T-helper 2 cell treated with Interferon-gamma antibody and Interleukin-4, amounts not matched to agents 5 μg/mL and 100 μg/mL, for 36 hours (primary cell): ENCODE measurements at regions not wholly inside any gene's neighbourhood (a gene's known extent, or its start where the extent isn't known, plus 50 kb on each side); places are given as distances from the start of the nearest gene placed in this dataset.

Source experiments
- DNase-seq: peaks from one replicate; pipeline ENCODE4 v3.0.0; 2021; ENCODE audit warnings: low spot score
- H3K27ac Mint-ChIP-seq: one replicate; pipeline ENCODE4 v1.8.0; 2021; ENCODE audit warnings: mild to moderate bottlenecking, mixed read lengths
- H3K27me3 Mint-ChIP-seq: one replicate; pipeline ENCODE4 v1.8.0; 2021; ENCODE audit warnings: low read depth, mixed read lengths
- H3K36me3 Mint-ChIP-seq: one replicate; pipeline ENCODE4 v1.8.0; 2021; ENCODE audit warnings: low read depth, mixed read lengths
- H3K4me1 Mint-ChIP-seq: one replicate; pipeline ENCODE4 v1.8.0; 2021; ENCODE audit warnings: low read depth, mixed read lengths
- H3K4me3 Mint-ChIP-seq: one replicate; pipeline ENCODE4 v1.8.0; 2022; ENCODE audit warnings: mild to moderate bottlenecking, moderate library complexity, mixed read lengths
- H3K9me3 Mint-ChIP-seq: one replicate; pipeline ENCODE4 v1.8.0; 2021; ENCODE audit warnings: mixed read lengths

- no peak overlapping the region for H3K4me3 Mint-ChIP-seq
- no peaks in the 10 kb centered on the region for H3K4me1 Mint-ChIP-seq
- no peak overlapping the region for H3K27ac Mint-ChIP-seq
- DNase-seq: no peak
- peaks cover 2% of the 10 kb centered on the region for H3K27me3 Mint-ChIP-seq
- no peaks in the 10 kb centered on the region for H3K36me3 Mint-ChIP-seq
- H3K9me3 Mint-ChIP-seq: no peaks in the 10 kb centered on the region
These were observed 86.3 kb upstream of the PRPS1 start for GRCh38 chrX:107542040-107542439.

- no peaks in the 10 kb centered on the region for H3K36me3 Mint-ChIP-seq
- H3K4me3 Mint-ChIP-seq: no peak overlapping the region
- H3K27me3 Mint-ChIP-seq: peaks cover 3% of the 10 kb centered on the region
- H3K4me1 Mint-ChIP-seq: no peaks in the 10 kb centered on the region
- no peak overlapping the region for H3K27ac Mint-ChIP-seq
- DNase-seq: no peak
- H3K9me3 Mint-ChIP-seq: no peaks in the 10 kb centered on the region
These were observed 85.8 kb upstream of the PRPS1 start for GRCh38 chrX:107542500-107542899.

- Mint-ChIP-seq H3K27me3 (peaks cover 3% of the 10 kb centered on the region), H3K27ac (no peak overlapping the region), H3K9me3 (no peaks in the 10 kb centered on the region), H3K4me3 (no peak overlapping the region), H3K36me3 (no peaks in the 10 kb centered on the region), H3K4me1 (peaks cover 11% of the 10 kb centered on the region)
- no peak for DNase-seq
These were observed 80.7 kb upstream of the PRPS1 start for GRCh38 chrX:107547621-107548020.

- H3K4me3 Mint-ChIP-seq: no peak overlapping the region
These were observed 79.5 kb upstream of the PRPS1 start for GRCh38 chrX:107548775-107549174.

GRCh38 chrX:107549504-107549903 is 78.8 kb upstream of the PRPS1 start:
- Mint-ChIP-seq H3K4me3 (peak overlapping the region; percentile 13), H3K27ac (peak overlapping the region; percentile 28)
- DNase-seq: peak; percentile 20

More at GRCh38 chrX:107548775-107549174, 79.5 kb upstream of the PRPS1 start:
- Mint-ChIP-seq H3K4me1 (peaks cover 11% of the 10 kb centered on the region), H3K27ac (no peak overlapping the region), H3K9me3 (no peaks in the 10 kb centered on the region), H3K36me3 (no peaks in the 10 kb centered on the region), H3K27me3 (peaks cover 3% of the 10 kb centered on the region)
- DNase-seq: no peak

GRCh38 chrX:107551546-107551945 is 76.8 kb upstream of the PRPS1 start:
- H3K9me3 Mint-ChIP-seq: no peaks in the 10 kb centered on the region
- no peak overlapping the region for H3K27ac Mint-ChIP-seq
- no peak overlapping the region for H3K4me3 Mint-ChIP-seq
- peaks cover 3% of the 10 kb centered on the region for H3K27me3 Mint-ChIP-seq
- no peaks in the 10 kb centered on the region for H3K36me3 Mint-ChIP-seq
- DNase-seq: no peak
- H3K4me1 Mint-ChIP-seq: peaks cover 11% of the 10 kb centered on the region

More at GRCh38 chrX:107549504-107549903, 78.8 kb upstream of the PRPS1 start:
- Mint-ChIP-seq H3K9me3 (no peaks in the 10 kb centered on the region), H3K36me3 (no peaks in the 10 kb centered on the region), H3K4me1 (peaks cover 11% of the 10 kb centered on the region), H3K27me3 (peaks cover 3% of the 10 kb centered on the region)

GRCh38 chrX:107552930-107553329 is 75.4 kb upstream of the PRPS1 start:
- peaks cover 17% of the 10 kb centered on the region for H3K4me1 Mint-ChIP-seq
- H3K27me3 Mint-ChIP-seq: no peaks in the 10 kb centered on the region
- DNase-seq: no peak
- no peak overlapping the region for H3K4me3 Mint-ChIP-seq
- no peaks in the 10 kb centered on the region for H3K9me3 Mint-ChIP-seq
- no peaks in the 10 kb centered on the region for H3K36me3 Mint-ChIP-seq
- no peak overlapping the region for H3K27ac Mint-ChIP-seq

- DNase-seq: no peak
- Mint-ChIP-seq H3K4me1 (peaks cover 7% of the 10 kb centered on the region), H3K27me3 (peaks cover 6% of the 10 kb centered on the region), H3K27ac (no peak overlapping the region), H3K36me3 (no peaks in the 10 kb centered on the region), H3K4me3 (no peak overlapping the region), H3K9me3 (no peaks in the 10 kb centered on the region)
These were observed 71.3 kb upstream of the PRPS1 start for GRCh38 chrX:107556967-107557366.

GRCh38 chrX:107559506-107559905 is 68.8 kb upstream of the PRPS1 start:
- no peak for DNase-seq
- H3K27ac Mint-ChIP-seq: no peak overlapping the region
- H3K4me3 Mint-ChIP-seq: no peak overlapping the region
- peaks cover 7% of the 10 kb centered on the region for H3K4me1 Mint-ChIP-seq
- peaks cover 9% of the 10 kb centered on the region for H3K27me3 Mint-ChIP-seq
- no peaks in the 10 kb centered on the region for H3K36me3 Mint-ChIP-seq
- no peaks in the 10 kb centered on the region for H3K9me3 Mint-ChIP-seq

- Mint-ChIP-seq H3K27me3 (peaks cover 9% of the 10 kb centered on the region), H3K4me3 (no peak overlapping the region), H3K27ac (no peak overlapping the region), H3K9me3 (no peaks in the 10 kb centered on the region), H3K4me1 (peaks cover 7% of the 10 kb centered on the region), H3K36me3 (no peaks in the 10 kb centered on the region)
- no peak for DNase-seq
These were observed 68.3 kb upstream of the PRPS1 start for GRCh38 chrX:107560041-107560440.

GRCh38 chrX:107560980-107561379 is 67.3 kb upstream of the PRPS1 start:
- DNase-seq: no peak

GRCh38 chrX:107561468-107562215 is 66.7 kb upstream of the PRPS1 start:
- Mint-ChIP-seq H3K4me3 (no peak overlapping the region), H3K36me3 (no peaks in the 10 kb centered on the region), H3K4me1 (peaks cover 6% of the 10 kb centered on the region), H3K9me3 (no peaks in the 10 kb centered on the region), H3K27me3 (peaks cover 9% of the 10 kb centered on the region), H3K27ac (no peak overlapping the region)
- DNase-seq: no peak

More at GRCh38 chrX:107560980-107561379, 67.3 kb upstream of the PRPS1 start:
- Mint-ChIP-seq H3K4me1 (peaks cover 7% of the 10 kb centered on the region), H3K27ac (no peak overlapping the region), H3K27me3 (peaks cover 9% of the 10 kb centered on the region), H3K4me3 (no peak overlapping the region), H3K9me3 (no peaks in the 10 kb centered on the region), H3K36me3 (no peaks in the 10 kb centered on the region)

GRCh38 chrX:107562482-107562881 is 65.8 kb upstream of the PRPS1 start:
- no peaks in the 10 kb centered on the region for H3K9me3 Mint-ChIP-seq
- H3K27me3 Mint-ChIP-seq: peaks cover 9% of the 10 kb centered on the region
- no peaks in the 10 kb centered on the region for H3K4me1 Mint-ChIP-seq
- no peaks in the 10 kb centered on the region for H3K36me3 Mint-ChIP-seq
- no peak overlapping the region for H3K4me3 Mint-ChIP-seq
- no peak overlapping the region for H3K27ac Mint-ChIP-seq
- no peak for DNase-seq

- no peak for DNase-seq
- H3K27me3 Mint-ChIP-seq: peaks cover 13% of the 10 kb centered on the region
These were observed 64.5 kb upstream of the PRPS1 start for GRCh38 chrX:107563824-107564223.

GRCh38 chrX:107565015-107565414 is 63.3 kb upstream of the PRPS1 start:
- Mint-ChIP-seq H3K4me3 (no peak overlapping the region), H3K27ac (no peak overlapping the region), H3K36me3 (no peaks in the 10 kb centered on the region), H3K9me3 (no peaks in the 10 kb centered on the region), H3K27me3 (peaks cover 12% of the 10 kb centered on the region), H3K4me1 (no peaks in the 10 kb centered on the region)
- no peak for DNase-seq

More at GRCh38 chrX:107563824-107564223, 64.5 kb upstream of the PRPS1 start:
- H3K9me3 Mint-ChIP-seq: no peaks in the 10 kb centered on the region
- no peaks in the 10 kb centered on the region for H3K4me1 Mint-ChIP-seq
- H3K27ac Mint-ChIP-seq: no peak overlapping the region
- H3K4me3 Mint-ChIP-seq: no peak overlapping the region
- H3K36me3 Mint-ChIP-seq: no peaks in the 10 kb centered on the region
